GM23338 (cell line): ENCODE measurements at regions not wholly inside any gene's neighbourhood (a gene's known extent, or its start where the extent isn't known, plus 50 kb on each side); places are given as distances from the start of the nearest gene placed in this dataset.

Experiments used
- CREB1 ChIP-seq: fragments of 250-450 bp; sonication (Bioruptor Pico); IDR thresholded peaks from 2 replicates; pipeline ENCODE4 v1.5.0; 2020; ENCODE audit warnings: low read depth, mild to moderate bottlenecking, moderate library complexity
- EZH2 ChIP-seq: fragments of 200-600 bp; sonication (generic); IDR thresholded peaks from one replicate; pipeline ENCODE4 v1.8.0; 2017; ENCODE audit warnings: antibody characterized with exemption, mild to moderate bottlenecking, low read depth; ENCODE audit not compliant: unreplicated experiment
- EZH2phosphoT487 ChIP-seq: fragments of 200-600 bp; sonication (generic); IDR thresholded peaks from one replicate; pipeline ENCODE4 v1.8.1; 2018; ENCODE audit warnings: antibody characterized with exemption; ENCODE audit not compliant: unreplicated experiment
- JUNB ChIP-seq: IDR thresholded peaks from one replicate; pipeline ENCODE4 v1.6.1; 2016; ENCODE audit warnings: antibody characterized with exemption; ENCODE audit not compliant: unreplicated experiment
- NANOG ChIP-seq: IDR thresholded peaks from 2 replicates; pipeline ENCODE4 v1.6.1; 2016; ENCODE audit warnings: antibody characterized with exemption, borderline replicate concordance
- POLR2AphosphoS5 ChIP-seq: IDR thresholded peaks from 2 replicates; pipeline ENCODE4 v1.6.1; 2016; ENCODE audit warnings: antibody characterized with exemption, low read depth
- TF ChIP-seq, protein P1 (sequence below), 2 experiments: fragments of 200-600 bp in 1 of 2; sonication (generic) in 1 of 2; conservative IDR thresholded peaks; 2 replicates each; pipeline versions ENCODE4 v1.5.1 to v1.6.1; 2016 to 2017; ENCODE audit warnings: antibody characterized with exemption in 2 of 2, low read depth in 2 of 2, mild to moderate bottlenecking in 2 of 2, moderate library complexity in 1 of 2
- TF ChIP-seq, protein P2 (sequence below): IDR thresholded peaks from one replicate; pipeline ENCODE4 v1.6.1; 2018; ENCODE audit warnings: antibody characterized with exemption; ENCODE audit not compliant: unreplicated experiment
- TF ChIP-seq, protein P3 (sequence below): IDR thresholded peaks from 2 replicates; pipeline ENCODE4 v1.6.1; 2016; ENCODE audit warnings: antibody characterized with exemption

DNA sequence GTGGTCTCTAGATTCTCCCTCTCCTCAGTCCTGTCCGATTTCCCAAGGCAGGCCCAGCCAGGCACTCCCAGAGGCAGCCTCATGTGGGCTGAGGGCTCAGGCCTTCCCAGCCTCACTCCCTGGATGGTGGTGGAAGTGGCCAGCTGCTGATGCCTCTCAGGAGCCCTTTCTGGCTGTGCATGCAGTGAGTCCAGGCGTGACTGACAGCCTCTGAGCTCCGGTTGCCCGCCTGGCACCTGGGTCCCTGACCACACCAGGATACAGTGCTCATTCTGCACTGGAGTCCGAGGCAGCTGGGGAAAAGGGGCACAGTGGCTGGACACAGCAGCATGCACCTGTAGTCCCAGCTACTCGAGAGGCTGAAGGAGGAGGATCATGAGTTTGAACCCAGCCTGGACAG, 132.6 kb downstream of the CUL2 start:
- TF ChIP-seq, protein P1, sequence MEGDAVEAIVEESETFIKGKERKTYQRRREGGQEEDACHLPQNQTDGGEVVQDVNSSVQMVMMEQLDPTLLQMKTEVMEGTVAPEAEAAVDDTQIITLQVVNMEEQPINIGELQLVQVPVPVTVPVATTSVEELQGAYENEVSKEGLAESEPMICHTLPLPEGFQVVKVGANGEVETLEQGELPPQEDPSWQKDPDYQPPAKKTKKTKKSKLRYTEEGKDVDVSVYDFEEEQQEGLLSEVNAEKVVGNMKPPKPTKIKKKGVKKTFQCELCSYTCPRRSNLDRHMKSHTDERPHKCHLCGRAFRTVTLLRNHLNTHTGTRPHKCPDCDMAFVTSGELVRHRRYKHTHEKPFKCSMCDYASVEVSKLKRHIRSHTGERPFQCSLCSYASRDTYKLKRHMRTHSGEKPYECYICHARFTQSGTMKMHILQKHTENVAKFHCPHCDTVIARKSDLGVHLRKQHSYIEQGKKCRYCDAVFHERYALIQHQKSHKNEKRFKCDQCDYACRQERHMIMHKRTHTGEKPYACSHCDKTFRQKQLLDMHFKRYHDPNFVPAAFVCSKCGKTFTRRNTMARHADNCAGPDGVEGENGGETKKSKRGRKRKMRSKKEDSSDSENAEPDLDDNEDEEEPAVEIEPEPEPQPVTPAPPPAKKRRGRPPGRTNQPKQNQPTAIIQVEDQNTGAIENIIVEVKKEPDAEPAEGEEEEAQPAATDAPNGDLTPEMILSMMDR (conservative IDR thresholded peaks at IDR 0.05; ENCODE audit: low read depth in 2 of 2), result no peak
- TF ChIP-seq CREB1 (CRISPR knock-in tag), result no peak
- TF ChIP-seq, protein P2, sequence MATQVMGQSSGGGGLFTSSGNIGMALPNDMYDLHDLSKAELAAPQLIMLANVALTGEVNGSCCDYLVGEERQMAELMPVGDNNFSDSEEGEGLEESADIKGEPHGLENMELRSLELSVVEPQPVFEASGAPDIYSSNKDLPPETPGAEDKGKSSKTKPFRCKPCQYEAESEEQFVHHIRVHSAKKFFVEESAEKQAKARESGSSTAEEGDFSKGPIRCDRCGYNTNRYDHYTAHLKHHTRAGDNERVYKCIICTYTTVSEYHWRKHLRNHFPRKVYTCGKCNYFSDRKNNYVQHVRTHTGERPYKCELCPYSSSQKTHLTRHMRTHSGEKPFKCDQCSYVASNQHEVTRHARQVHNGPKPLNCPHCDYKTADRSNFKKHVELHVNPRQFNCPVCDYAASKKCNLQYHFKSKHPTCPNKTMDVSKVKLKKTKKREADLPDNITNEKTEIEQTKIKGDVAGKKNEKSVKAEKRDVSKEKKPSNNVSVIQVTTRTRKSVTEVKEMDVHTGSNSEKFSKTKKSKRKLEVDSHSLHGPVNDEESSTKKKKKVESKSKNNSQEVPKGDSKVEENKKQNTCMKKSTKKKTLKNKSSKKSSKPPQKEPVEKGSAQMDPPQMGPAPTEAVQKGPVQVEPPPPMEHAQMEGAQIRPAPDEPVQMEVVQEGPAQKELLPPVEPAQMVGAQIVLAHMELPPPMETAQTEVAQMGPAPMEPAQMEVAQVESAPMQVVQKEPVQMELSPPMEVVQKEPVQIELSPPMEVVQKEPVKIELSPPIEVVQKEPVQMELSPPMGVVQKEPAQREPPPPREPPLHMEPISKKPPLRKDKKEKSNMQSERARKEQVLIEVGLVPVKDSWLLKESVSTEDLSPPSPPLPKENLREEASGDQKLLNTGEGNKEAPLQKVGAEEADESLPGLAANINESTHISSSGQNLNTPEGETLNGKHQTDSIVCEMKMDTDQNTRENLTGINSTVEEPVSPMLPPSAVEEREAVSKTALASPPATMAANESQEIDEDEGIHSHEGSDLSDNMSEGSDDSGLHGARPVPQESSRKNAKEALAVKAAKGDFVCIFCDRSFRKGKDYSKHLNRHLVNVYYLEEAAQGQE, result no peak
- no peak for TF ChIP-seq EZH2
- no peak for TF ChIP-seq POLR2AphosphoS5
- no peak for TF ChIP-seq EZH2phosphoT487
- no peak for TF ChIP-seq NANOG
- no peak for TF ChIP-seq JUNB
- TF ChIP-seq, protein P3, sequence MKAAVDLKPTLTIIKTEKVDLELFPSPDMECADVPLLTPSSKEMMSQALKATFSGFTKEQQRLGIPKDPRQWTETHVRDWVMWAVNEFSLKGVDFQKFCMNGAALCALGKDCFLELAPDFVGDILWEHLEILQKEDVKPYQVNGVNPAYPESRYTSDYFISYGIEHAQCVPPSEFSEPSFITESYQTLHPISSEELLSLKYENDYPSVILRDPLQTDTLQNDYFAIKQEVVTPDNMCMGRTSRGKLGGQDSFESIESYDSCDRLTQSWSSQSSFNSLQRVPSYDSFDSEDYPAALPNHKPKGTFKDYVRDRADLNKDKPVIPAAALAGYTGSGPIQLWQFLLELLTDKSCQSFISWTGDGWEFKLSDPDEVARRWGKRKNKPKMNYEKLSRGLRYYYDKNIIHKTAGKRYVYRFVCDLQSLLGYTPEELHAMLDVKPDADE, result no peak
